ENCODE measurements at regions not wholly inside any gene's neighbourhood (a gene's known extent, or its start where the extent isn't known, plus 50 kb on each side); places are given as distances from the start of the nearest gene placed in this dataset.

DNA sequence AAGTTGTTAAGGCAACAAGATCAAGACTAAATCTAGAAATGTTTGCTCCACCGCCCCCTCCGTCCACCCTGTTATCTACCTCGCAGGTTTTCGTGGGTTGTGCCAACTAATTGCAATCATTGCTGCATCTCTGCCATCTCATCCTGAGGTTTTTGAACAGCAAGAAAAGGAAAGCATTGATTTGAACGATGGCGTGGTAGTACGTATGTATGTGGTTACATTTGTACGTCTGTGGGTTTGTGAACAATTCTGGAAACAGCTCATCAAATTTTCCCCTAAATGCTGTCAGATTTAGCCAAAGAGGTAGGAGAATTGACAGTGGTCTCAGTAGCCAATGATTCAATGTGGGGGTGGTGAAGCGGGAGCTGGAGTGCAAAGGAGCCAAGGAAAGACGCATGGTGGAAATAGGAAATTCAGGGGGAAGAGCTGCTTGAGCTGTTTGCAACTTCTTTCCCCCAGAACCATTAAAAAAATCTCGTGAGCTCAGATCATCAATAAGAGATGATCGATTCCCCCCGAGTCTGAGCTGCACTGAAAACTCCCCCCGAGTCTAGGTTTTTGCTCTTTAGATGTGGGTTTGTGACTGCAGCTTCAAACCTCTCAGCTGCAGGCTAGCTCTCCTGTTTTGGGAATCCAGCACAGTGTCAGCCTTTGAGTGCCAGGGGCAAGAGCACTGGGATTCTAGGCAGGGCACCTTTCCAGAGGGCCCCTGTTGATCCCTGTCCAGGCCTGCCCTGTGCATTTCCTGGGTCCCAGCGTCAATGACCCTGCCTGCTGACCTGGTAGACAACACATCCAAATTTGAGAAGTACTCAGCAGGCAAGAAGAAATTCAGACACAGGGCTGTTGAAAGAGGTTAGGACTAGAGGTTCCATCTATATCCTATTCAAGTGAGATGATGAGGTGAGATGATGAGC is 72.6 kb upstream of the LY86 start:
- no peaks in the 10 kb centered on the region for H3K36me3 Mint-ChIP-seq (ENCODE audit: low read depth)
- no peak overlapping the region for H3K27ac Mint-ChIP-seq
- ATAC-seq: peak; percentile 58
- CTCF ChIA-PET: interaction anchor here (1.3 to 1.5 kb wide), 2 partner anchors 10 to 31 kb away, joined by 3 to 4 read pairs; no protein-coding TSS in a partner anchor
- H3K4me1 Mint-ChIP-seq (ENCODE audit: low read depth): peaks cover 15% of the 10 kb centered on the region
- POLR2A ChIA-PET: no interaction called here
- peak; percentile 49 for DNase-seq
- peaks cover 72% of the 10 kb centered on the region for H3K27me3 Mint-ChIP-seq (ENCODE audit: low read depth)
- no peaks in the 10 kb centered on the region for H3K9me3 Mint-ChIP-seq (ENCODE audit: insufficient read depth)
- no peak overlapping the region for H3K4me3 Mint-ChIP-seq

DNA sequence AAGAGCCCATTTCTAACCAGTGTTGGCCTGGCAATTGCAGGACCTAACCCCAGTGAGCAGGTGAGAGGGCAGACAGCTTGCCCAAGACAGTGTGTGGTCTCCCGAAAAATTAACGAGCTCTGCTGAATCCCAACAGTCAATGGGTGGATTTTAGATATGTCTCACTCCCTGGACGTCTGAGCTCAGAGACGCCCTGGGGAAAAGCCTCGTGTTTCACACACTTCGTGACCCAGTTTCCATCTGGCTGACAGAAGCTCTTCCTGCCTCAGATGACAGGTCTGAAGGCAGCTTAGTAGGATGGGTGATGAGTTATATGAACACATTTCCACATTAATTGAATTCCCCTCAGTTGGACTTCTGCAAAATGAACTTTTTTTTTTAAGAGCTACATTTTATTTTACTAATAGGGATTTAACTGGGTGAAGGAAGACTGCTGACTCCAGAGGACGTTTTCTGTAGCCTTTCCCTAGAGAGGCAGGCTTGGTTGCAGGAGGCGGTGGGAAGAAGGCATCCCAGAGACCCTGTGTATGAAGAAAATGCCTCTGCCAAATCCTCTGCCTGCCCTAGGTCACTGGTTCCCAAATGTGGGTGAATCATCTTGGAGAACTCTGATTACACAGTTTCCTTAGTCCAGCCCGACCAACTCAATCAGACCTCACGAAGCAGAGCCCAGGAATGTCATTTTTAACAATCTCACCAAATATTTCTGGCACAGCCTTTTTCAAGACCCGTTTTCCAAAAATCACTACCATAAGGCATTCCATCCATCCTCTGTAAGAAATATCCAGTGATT is 71.7 kb upstream of the LY86 start:
- Mint-ChIP-seq H3K27me3 (ENCODE audit: low read depth) (peaks cover 72% of the 10 kb centered on the region), H3K4me3 (no peak overlapping the region), H3K9me3 (ENCODE audit: insufficient read depth) (no peaks in the 10 kb centered on the region), H3K4me1 (ENCODE audit: low read depth) (peaks cover 15% of the 10 kb centered on the region), H3K27ac (no peak overlapping the region), H3K36me3 (ENCODE audit: low read depth) (no peaks in the 10 kb centered on the region)
- no peak for DNase-seq
- ATAC-seq: peak; percentile 17
- CTCF ChIA-PET: interaction anchor here (1.3 kb wide), 1 partner anchor 31 kb away, joined by 4 read pairs; no protein-coding TSS in a partner anchor
- POLR2A ChIA-PET: no interaction called here

- no peaks in the 10 kb centered on the region for H3K9me3 Mint-ChIP-seq (ENCODE audit: insufficient read depth)
- POLR2A ChIA-PET: interaction anchor here (1.0 kb wide), 1 partner anchor 16 kb away, joined by 3 read pairs; no protein-coding TSS in a partner anchor
- H3K36me3 Mint-ChIP-seq (ENCODE audit: low read depth): no peaks in the 10 kb centered on the region
- H3K27me3 Mint-ChIP-seq (ENCODE audit: low read depth): peaks cover 73% of the 10 kb centered on the region
- no peak overlapping the region for H3K4me3 Mint-ChIP-seq
- CTCF ChIA-PET: interaction anchor here (0.7 to 1.0 kb wide), 2 partner anchors 32 to 175 kb away, joined by 3 read pairs; no protein-coding TSS in a partner anchor
- DNase-seq: no peak
- H3K27ac Mint-ChIP-seq: no peak overlapping the region
- ATAC-seq: no peak
- H3K4me1 Mint-ChIP-seq (ENCODE audit: low read depth): peaks cover 15% of the 10 kb centered on the region
Measured at GRCh38 chr6:6518631-6519427, 69.7 kb upstream of the LY86 start.

GRCh38 chr6:6521961-6522482 is 66.5 kb upstream of the LY86 start:
- CTCF ChIA-PET: no interaction called here
- ATAC-seq (no peak), DNase-seq (no peak)
- Mint-ChIP-seq H3K4me1 (ENCODE audit: low read depth) (no peaks in the 10 kb centered on the region), H3K4me3 (no peak overlapping the region), H3K36me3 (ENCODE audit: low read depth) (no peaks in the 10 kb centered on the region), H3K9me3 (ENCODE audit: insufficient read depth) (no peaks in the 10 kb centered on the region), H3K27me3 (ENCODE audit: low read depth) (peaks cover 72% of the 10 kb centered on the region), H3K27ac (no peak overlapping the region)
- POLR2A ChIA-PET: no interaction called here

DNA sequence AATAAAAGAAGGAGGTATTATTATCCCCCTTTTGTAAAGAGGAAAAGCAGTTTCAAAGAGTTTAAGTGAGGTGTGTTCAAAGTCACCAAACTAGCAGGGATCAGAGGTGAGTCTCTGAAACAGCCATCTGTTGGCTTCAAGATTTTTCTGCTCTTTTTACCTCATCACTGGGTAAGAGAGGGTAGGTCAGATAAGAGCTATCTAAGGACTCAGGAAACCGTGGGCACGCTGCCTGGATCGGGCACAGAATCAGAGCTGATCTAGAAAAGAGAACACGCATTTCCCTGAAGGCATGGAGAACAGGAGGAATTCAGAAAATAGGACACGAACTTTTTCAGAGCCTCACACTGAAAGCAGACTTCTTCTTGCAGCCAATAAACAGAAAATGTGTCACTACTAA is 65.8 kb upstream of the LY86 start:
- DNase-seq (no peak), ATAC-seq (no peak)
- Mint-ChIP-seq H3K27ac (no peak overlapping the region), H3K27me3 (ENCODE audit: low read depth) (peaks cover 70% of the 10 kb centered on the region), H3K4me1 (ENCODE audit: low read depth) (no peaks in the 10 kb centered on the region), H3K36me3 (ENCODE audit: low read depth) (no peaks in the 10 kb centered on the region), H3K4me3 (no peak overlapping the region), H3K9me3 (ENCODE audit: insufficient read depth) (no peaks in the 10 kb centered on the region)
- POLR2A ChIA-PET: no interaction called here
- CTCF ChIA-PET: no interaction called here

DNA sequence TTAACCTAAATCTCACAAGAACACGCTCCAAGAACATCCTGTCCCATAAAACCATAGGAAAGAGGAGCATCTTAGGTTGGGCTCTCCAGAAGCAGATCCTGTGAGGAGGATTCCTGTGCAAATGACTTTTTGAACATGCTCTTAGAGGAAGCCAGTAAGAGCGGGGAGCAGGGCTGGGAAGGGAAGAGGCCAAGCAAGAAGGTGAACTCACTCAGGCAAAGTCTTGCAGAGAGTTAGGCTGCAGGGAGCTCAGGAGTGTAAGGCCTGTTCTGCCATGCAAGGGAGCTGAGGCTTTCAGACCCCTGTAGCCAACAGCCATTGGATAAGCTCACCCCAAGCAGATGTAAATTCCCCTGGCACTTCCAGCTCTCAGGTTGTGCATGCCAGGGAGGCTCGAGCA is 63.6 kb upstream of the LY86 start:
- no peak overlapping the region for H3K4me3 Mint-ChIP-seq
- ATAC-seq: no peak

GRCh38 chr6:6525933-6526332 is 62.6 kb upstream of the LY86 start:
- Mint-ChIP-seq H3K4me1 (ENCODE audit: low read depth) (no peaks in the 10 kb centered on the region), H3K9me3 (ENCODE audit: insufficient read depth) (no peaks in the 10 kb centered on the region), H3K4me3 (no peak overlapping the region), H3K36me3 (ENCODE audit: low read depth) (no peaks in the 10 kb centered on the region), H3K27ac (no peak overlapping the region), H3K27me3 (ENCODE audit: low read depth) (peaks cover 53% of the 10 kb centered on the region)
- ATAC-seq (no peak), DNase-seq (no peak)
- ChIA-PET CTCF (interaction anchor here (1.5 to 1.6 kb wide), 2 partner anchors 21 to 31 kb away, joined by 4 read pairs; no protein-coding TSS in a partner anchor), POLR2A (no interaction called here)

More for the DNA sequence above, 63.6 kb upstream of the LY86 start:
- peaks cover 58% of the 10 kb centered on the region for H3K27me3 Mint-ChIP-seq (ENCODE audit: low read depth)
- no peaks in the 10 kb centered on the region for H3K4me1 Mint-ChIP-seq (ENCODE audit: low read depth)
- no peak for DNase-seq
- ChIA-PET POLR2A (no interaction called here), CTCF (interaction anchor here (1.5 kb wide), 1 partner anchor 32 kb away, joined by 4 read pairs; no protein-coding TSS in a partner anchor)
- H3K9me3 Mint-ChIP-seq (ENCODE audit: insufficient read depth): no peaks in the 10 kb centered on the region
- H3K27ac Mint-ChIP-seq: no peak overlapping the region
- H3K36me3 Mint-ChIP-seq (ENCODE audit: low read depth): no peaks in the 10 kb centered on the region

DNA sequence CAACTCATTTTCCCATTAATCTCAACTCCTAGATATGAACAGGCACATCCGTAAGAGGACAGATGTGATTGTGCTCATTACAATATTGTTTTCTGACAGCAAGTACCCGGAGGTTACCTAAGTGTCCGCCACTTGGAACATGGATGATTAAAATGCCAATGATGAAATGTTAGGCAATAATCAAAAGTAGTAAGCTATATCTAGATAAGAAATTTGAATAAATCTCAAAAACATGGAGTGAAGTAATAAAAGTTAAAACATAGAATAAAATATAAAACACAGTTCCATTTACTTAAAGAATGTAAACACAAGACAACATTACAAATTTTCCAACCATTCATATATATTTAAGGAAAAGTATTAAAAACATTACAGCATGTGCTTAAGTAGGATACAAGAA is 59.2 kb upstream of the LY86 start:
- peaks cover 47% of the 10 kb centered on the region for H3K27me3 Mint-ChIP-seq (ENCODE audit: low read depth)

DNA sequence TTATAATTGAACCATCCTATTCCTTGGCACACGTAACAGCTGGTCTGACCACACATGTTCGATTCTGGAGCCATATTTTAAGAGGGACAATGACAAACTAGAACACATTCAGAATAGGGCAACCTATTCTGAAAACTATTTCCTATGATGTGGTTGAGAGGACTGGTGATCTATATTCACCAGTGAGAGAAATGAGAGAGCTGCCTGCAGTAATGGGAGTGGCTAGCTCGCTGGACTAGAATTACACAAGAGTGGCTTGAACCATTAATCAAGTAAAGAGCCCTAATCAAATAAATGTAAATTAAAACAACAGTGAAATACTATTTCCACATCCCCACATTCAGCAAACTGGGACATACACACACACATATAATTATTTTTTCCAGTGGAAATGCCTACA is 55.3 kb upstream of the LY86 start:
- Mint-ChIP-seq H3K4me1 (ENCODE audit: low read depth) (no peaks in the 10 kb centered on the region), H3K36me3 (ENCODE audit: low read depth) (no peaks in the 10 kb centered on the region), H3K27ac (no peak overlapping the region), H3K27me3 (ENCODE audit: low read depth) (peaks cover 30% of the 10 kb centered on the region), H3K9me3 (ENCODE audit: insufficient read depth) (peaks cover 4% of the 10 kb centered on the region), H3K4me3 (no peak overlapping the region)
- DNase-seq (no peak), ATAC-seq (no peak)
- ChIA-PET POLR2A (interaction anchor here (0.6 kb wide), 1 partner anchor 61 kb away, joined by 3 read pairs; no protein-coding TSS in a partner anchor), CTCF (interaction anchor here (0.6 to 2.5 kb wide), 2 partner anchors 14 to 629 kb away, joined by 3 to 19 read pairs; no protein-coding TSS in a partner anchor)

More for the DNA sequence above, 59.2 kb upstream of the LY86 start:
- Mint-ChIP-seq H3K9me3 (ENCODE audit: insufficient read depth) (no peaks in the 10 kb centered on the region), H3K4me3 (no peak overlapping the region), H3K4me1 (ENCODE audit: low read depth) (no peaks in the 10 kb centered on the region), H3K36me3 (ENCODE audit: low read depth) (no peaks in the 10 kb centered on the region), H3K27ac (no peak overlapping the region)
- ATAC-seq (no peak), DNase-seq (no peak)
- CTCF ChIA-PET: no interaction called here
- POLR2A ChIA-PET: no interaction called here

DNA sequence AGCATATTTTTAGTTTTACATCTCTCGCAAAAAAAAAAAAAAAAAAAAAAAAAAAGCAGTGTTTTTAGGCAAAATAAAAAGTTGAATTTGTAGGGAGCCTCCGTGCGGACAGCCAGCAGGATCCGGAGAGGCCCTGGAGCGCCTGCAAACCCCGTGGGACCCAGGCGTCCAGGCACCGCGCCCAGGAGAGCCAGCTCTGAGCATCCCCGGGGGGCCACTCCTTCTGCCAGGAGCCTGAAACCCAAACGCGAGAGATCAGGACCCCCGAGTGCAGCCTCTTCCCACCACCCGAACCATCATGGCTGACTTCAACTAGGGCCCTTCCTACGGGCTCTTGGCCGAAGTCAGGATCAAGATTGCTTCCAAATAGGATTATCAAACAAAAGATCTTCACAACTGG is 54.1 kb upstream of the LY86 start:
- H3K9me3 Mint-ChIP-seq (ENCODE audit: insufficient read depth): peaks cover 4% of the 10 kb centered on the region
- CTCF ChIA-PET: interaction anchor here (0.7 kb wide), 1 partner anchor 97 kb away, joined by 3 read pairs; no protein-coding TSS in a partner anchor

More for the DNA sequence above, 54.1 kb upstream of the LY86 start:
- Mint-ChIP-seq H3K27ac (no peak overlapping the region), H3K4me3 (no peak overlapping the region), H3K4me1 (ENCODE audit: low read depth) (peaks cover 3% of the 10 kb centered on the region), H3K36me3 (ENCODE audit: low read depth) (no peaks in the 10 kb centered on the region), H3K27me3 (ENCODE audit: low read depth) (peaks cover 33% of the 10 kb centered on the region)
- no peak for ATAC-seq
- POLR2A ChIA-PET: no interaction called here
- no peak for DNase-seq
